Trophoblast cell (in vitro differentiated cells and primary cell): ENCODE measurements at regions not wholly inside any gene's neighbourhood (a gene's known extent, or its start where the extent isn't known, plus 50 kb on each side); places are given as distances from the start of the nearest gene placed in this dataset.
"Not testable (repeated sequence)": the region's sequence is repeated elsewhere in the genome, so short reads cannot be mapped to it uniquely, and the experiment has no call there.

Experiments
- DNase-seq, 2 donors: peaks; one replicate each; pipeline ENCODE4 v3.0.0-alpha.2; 2016
- H2AFZ ChIP-seq: 2 replicates; pipeline ENCODE4 v1.6.1; 2013; ENCODE audit warnings: low read length, moderate library complexity, mild to moderate bottlenecking; ENCODE audit not compliant: insufficient read depth, poor library complexity
- H2AK5ac ChIP-seq: 2 replicates; pipeline ENCODE4 v1.6.1; 2013; ENCODE audit warnings: mild to moderate bottlenecking, low read length
- H2BK120ac ChIP-seq: 2 replicates; pipeline ENCODE4 v1.6.1; 2013; ENCODE audit warnings: low read length, mild to moderate bottlenecking, moderate library complexity; ENCODE audit not compliant: insufficient read depth, poor library complexity
- H2BK12ac ChIP-seq: 2 replicates; pipeline ENCODE4 v1.6.1; 2013; ENCODE audit warnings: mild to moderate bottlenecking, low read length, moderate library complexity
- H2BK5ac ChIP-seq: 2 replicates; pipeline ENCODE4 v1.6.1; 2013; ENCODE audit warnings: low read length, low read depth, moderate library complexity, mild to moderate bottlenecking; ENCODE audit not compliant: poor library complexity
- H3K14ac ChIP-seq: 2 replicates; pipeline ENCODE4 v1.6.1; 2013; ENCODE audit warnings: mild to moderate bottlenecking, low read length
- H3K18ac ChIP-seq: 2 replicates; pipeline ENCODE4 v1.6.1; 2013; ENCODE audit warnings: mild to moderate bottlenecking, low read length
- H3K23ac ChIP-seq: 2 replicates; pipeline ENCODE4 v1.6.1; 2013; ENCODE audit warnings: low read length
- H3K27ac ChIP-seq: 2 replicates; pipeline ENCODE4 v1.5.1; 2013; ENCODE audit warnings: low read depth, mild to moderate bottlenecking, inconsistent platforms, low read length, moderate library complexity
- H3K27me3 ChIP-seq: 2 replicates; pipeline ENCODE4 v1.6.1; 2013; ENCODE audit warnings: inconsistent platforms, mild to moderate bottlenecking, low read length, moderate library complexity; ENCODE audit not compliant: insufficient read depth
- H3K36me3 ChIP-seq, 2 experiments: 1 replicate in 1 of 2; 2 replicates in 1 of 2; pipeline ENCODE4 v1.6.1; 2013; ENCODE audit warnings: low read length in 2 of 2, mild to moderate bottlenecking in 2 of 2, moderate library complexity in 1 of 2; ENCODE audit not compliant: insufficient read depth in 2 of 2, control insufficient read depth in 1 of 2
- H3K4ac ChIP-seq: 2 replicates; pipeline ENCODE4 v1.6.1; 2013; ENCODE audit warnings: low read depth, mild to moderate bottlenecking, low read length, moderate library complexity
- H3K4me1 ChIP-seq, 2 experiments: 1 replicate in 1 of 2; 2 replicates in 1 of 2; pipeline ENCODE4 v1.6.1; 2013; ENCODE audit warnings: low read length in 2 of 2, mild to moderate bottlenecking in 2 of 2, moderate library complexity in 1 of 2; ENCODE audit not compliant: insufficient read depth in 2 of 2, control insufficient read depth in 1 of 2
- H3K4me2 ChIP-seq: 2 replicates; pipeline ENCODE4 v1.6.1; 2013; ENCODE audit warnings: inconsistent platforms, mild to moderate bottlenecking, low read length, moderate library complexity
- H3K4me3 ChIP-seq: 2 replicates; pipeline ENCODE4 v1.5.1; 2013; ENCODE audit warnings: mild to moderate bottlenecking, low read depth, low read length, inconsistent platforms
- H3K79me1 ChIP-seq: one replicate; pipeline ENCODE4 v1.6.1; 2013; ENCODE audit warnings: low read length
- H3K79me2 ChIP-seq: 2 replicates; pipeline ENCODE4 v1.6.1; 2013; ENCODE audit warnings: low read length, mild to moderate bottlenecking; ENCODE audit not compliant: control insufficient read depth, insufficient read depth, poor library complexity
- H3K9ac ChIP-seq: 2 replicates; pipeline ENCODE4 v1.6.1; 2013; ENCODE audit warnings: mild to moderate bottlenecking, low read length
- H3K9me3 ChIP-seq: 2 replicates; pipeline ENCODE4 v1.6.1; 2013; ENCODE audit warnings: low read depth, mild to moderate bottlenecking, control low read depth, inconsistent platforms, low read length; ENCODE audit not compliant: insufficient read depth
- H4K12ac ChIP-seq: 2 replicates; pipeline ENCODE4 v1.6.1; 2013; ENCODE audit warnings: low read depth, mild to moderate bottlenecking, low read length, moderate library complexity
- H4K8ac ChIP-seq: 2 replicates; pipeline ENCODE4 v1.6.1; 2013; ENCODE audit warnings: low read depth, mild to moderate bottlenecking, low read length, moderate library complexity
- H4K91ac ChIP-seq: one replicate; pipeline ENCODE4 v1.6.1; 2013; ENCODE audit warnings: low read depth, mild to moderate bottlenecking, low read length, moderate library complexity
- WGBS: extraction: QIAGEN DNeasy Blood & Tissue Kit; methylation state at CpG from one replicate; pipeline ENCODE4 v1.1.7; 2013; ENCODE audit warnings: missing lambda C conversion rate; ENCODE audit not compliant: insufficient read length, insufficient coverage; ENCODE audit errors: extremely low coverage; 5-methylcytosine and 5-hydroxymethylcytosine counted together

GRCh38 chr16:33680791-33681190, 221.4 kb downstream of the TP53TG3F start:
- H3K27ac ChIP-seq, H3K4ac ChIP-seq, H2AK5ac ChIP-seq, H4K8ac ChIP-seq, H2BK5ac ChIP-seq, H3K23ac ChIP-seq, H3K4me2 ChIP-seq, H2BK120ac ChIP-seq, H3K36me3 ChIP-seq, DNase-seq, H4K91ac ChIP-seq, H4K12ac ChIP-seq, H3K4me3 ChIP-seq, H3K18ac ChIP-seq, H3K27me3 ChIP-seq, H2AFZ ChIP-seq, H3K14ac ChIP-seq, H2BK12ac ChIP-seq, H3K9me3 ChIP-seq, H3K79me2 ChIP-seq, H3K4me1 ChIP-seq, H3K79me1 ChIP-seq, H3K9ac ChIP-seq: not testable (repeated sequence)
- no CpG with 5 or more reads among the region's 31 CpGs for WGBS

- H3K9ac ChIP-seq, H3K4me1 ChIP-seq, H3K4ac ChIP-seq, H3K23ac ChIP-seq, H3K14ac ChIP-seq, H4K8ac ChIP-seq, H3K27ac ChIP-seq, H2BK5ac ChIP-seq, H2AK5ac ChIP-seq, H4K12ac ChIP-seq, H3K79me1 ChIP-seq, H2BK12ac ChIP-seq, H3K4me2 ChIP-seq, H3K9me3 ChIP-seq, H3K36me3 ChIP-seq, H3K27me3 ChIP-seq, H3K79me2 ChIP-seq, H3K4me3 ChIP-seq, DNase-seq, H2BK120ac ChIP-seq, H4K91ac ChIP-seq, H3K18ac ChIP-seq, H2AFZ ChIP-seq: not testable (repeated sequence)
- no CpG with 5 or more reads among the region's 2 CpGs for WGBS
Measured at GRCh38 chr16:33700320-33700719, 240.9 kb downstream of the TP53TG3F start.

- H2AK5ac ChIP-seq, H3K4ac ChIP-seq, H2BK120ac ChIP-seq, H4K8ac ChIP-seq, H3K18ac ChIP-seq, H3K4me3 ChIP-seq, H3K79me2 ChIP-seq, H3K4me2 ChIP-seq, H2BK12ac ChIP-seq, H3K4me1 ChIP-seq, H3K79me1 ChIP-seq, H3K23ac ChIP-seq, H3K9ac ChIP-seq, H4K12ac ChIP-seq, H4K91ac ChIP-seq, H2AFZ ChIP-seq, H3K27ac ChIP-seq, H3K36me3 ChIP-seq, H2BK5ac ChIP-seq, H3K27me3 ChIP-seq, H3K14ac ChIP-seq: not testable (repeated sequence)
- no CpG with 5 or more reads among the region's 55 CpGs for WGBS
- DNase-seq = peak; percentile 53 to 80
- H3K9me3 ChIP-seq = peaks cover 20% of the 10 kb centered on the region
Measured at GRCh38 chr16:33706845-33707590, 247.6 kb downstream of the TP53TG3F start.

GRCh38 chr16:33707591-33707934, 248.2 kb downstream of the TP53TG3F start:
- not testable (repeated sequence) for H2BK12ac ChIP-seq, H3K4me2 ChIP-seq, H2BK120ac ChIP-seq, H3K36me3 ChIP-seq, H2BK5ac ChIP-seq, H3K4ac ChIP-seq, H3K18ac ChIP-seq, H2AK5ac ChIP-seq, H3K23ac ChIP-seq, H3K27me3 ChIP-seq, H3K9ac ChIP-seq, H3K79me1 ChIP-seq, DNase-seq, H2AFZ ChIP-seq, H3K4me1 ChIP-seq, H3K79me2 ChIP-seq, H4K91ac ChIP-seq, H3K4me3 ChIP-seq, H3K14ac ChIP-seq, H4K8ac ChIP-seq, H4K12ac ChIP-seq, H3K27ac ChIP-seq
- peaks cover 24% of the 10 kb centered on the region for H3K9me3 ChIP-seq
- WGBS = no CpG with 5 or more reads among the region's 14 CpGs
